Ishikawa (cell line): ENCODE measurements at regions not wholly inside any gene's neighbourhood (a gene's known extent, or its start where the extent isn't known, plus 50 kb on each side); places are given as distances from the start of the nearest gene placed in this dataset.
A peak's percentile ranks its signal among the peaks of the same experiment; 100 is the strongest.

ENCODE experiments used
- CEBPB ChIP-seq: IDR thresholded peaks from 2 replicates; pipeline ENCODE4 v1.6.1; 2012
- CREB1 ChIP-seq: IDR thresholded peaks from 2 replicates; pipeline ENCODE4 v1.6.1; 2012; ENCODE audit warnings: low read depth
- EGR1 ChIP-seq: IDR thresholded peaks from 2 replicates; pipeline ENCODE4 v1.6.1; 2012
- EP300 ChIP-seq: IDR thresholded peaks from 2 replicates; pipeline ENCODE4 v1.6.1; 2012; ENCODE audit warnings: borderline replicate concordance
- FOXM1 ChIP-seq: IDR thresholded peaks from 2 replicates; pipeline ENCODE4 v1.6.1; 2012; ENCODE audit warnings: low read depth, borderline replicate concordance
- NFIC ChIP-seq: IDR thresholded peaks from 2 replicates; pipeline ENCODE4 v1.6.1; 2012
- RAD21 ChIP-seq: IDR thresholded peaks from 2 replicates; pipeline ENCODE4 v1.6.1; 2012; ENCODE audit warnings: low read depth
- TAF1 ChIP-seq: IDR thresholded peaks from 2 replicates; pipeline ENCODE4 v1.6.1; 2012; ENCODE audit warnings: low read depth, mild to moderate bottlenecking
- TCF12 ChIP-seq: IDR thresholded peaks from 2 replicates; pipeline ENCODE4 v1.6.1; 2012; ENCODE audit warnings: low read depth
- TEAD4 ChIP-seq: IDR thresholded peaks from 2 replicates; pipeline ENCODE4 v1.6.1; 2012
- YY1 ChIP-seq: IDR thresholded peaks from 2 replicates; pipeline ENCODE4 v1.6.1; 2012; ENCODE audit warnings: low read depth
- ZBTB7A ChIP-seq: IDR thresholded peaks from 2 replicates; pipeline ENCODE4 v1.6.1; 2012; ENCODE audit warnings: low read depth
- TF ChIP-seq, protein P1 (sequence below): IDR thresholded peaks from 2 replicates; pipeline ENCODE4 v1.6.1; 2012
- TF ChIP-seq, protein P2 (sequence below): IDR thresholded peaks from 2 replicates; pipeline ENCODE4 v1.6.1; 2012
- TF ChIP-seq, protein P3 (sequence below): IDR thresholded peaks from 2 replicates; pipeline ENCODE4 v1.6.1; 2012; ENCODE audit warnings: low read depth, mild to moderate bottlenecking

DNA sequence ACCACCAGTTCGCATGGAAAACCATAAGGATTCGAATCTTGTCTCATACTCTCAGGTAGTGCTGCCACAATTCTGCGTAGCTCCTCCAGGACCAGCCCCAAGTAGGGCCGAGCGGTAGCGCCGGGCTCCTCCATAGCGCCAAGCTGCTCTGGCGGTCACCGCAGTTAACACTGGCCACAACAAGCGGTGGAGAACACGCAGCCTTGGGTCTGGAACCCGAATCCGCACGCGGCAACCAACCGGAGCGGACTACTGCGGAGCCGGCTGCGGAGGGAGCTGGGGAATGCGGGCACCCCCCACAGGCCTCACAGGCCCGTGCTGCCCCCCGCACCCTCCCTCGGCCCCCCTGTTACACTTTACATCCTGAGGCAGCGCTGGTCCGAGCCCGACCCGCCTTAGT, 531.5 kb downstream of the STK39 start:
- TF ChIP-seq RAD21: no peak
- TF ChIP-seq CREB1: no peak
- TF ChIP-seq NFIC: no peak
- no peak for TF ChIP-seq TCF12
- no peak for TF ChIP-seq EGR1
- no peak for TF ChIP-seq TAF1
- TF ChIP-seq, protein P1, sequence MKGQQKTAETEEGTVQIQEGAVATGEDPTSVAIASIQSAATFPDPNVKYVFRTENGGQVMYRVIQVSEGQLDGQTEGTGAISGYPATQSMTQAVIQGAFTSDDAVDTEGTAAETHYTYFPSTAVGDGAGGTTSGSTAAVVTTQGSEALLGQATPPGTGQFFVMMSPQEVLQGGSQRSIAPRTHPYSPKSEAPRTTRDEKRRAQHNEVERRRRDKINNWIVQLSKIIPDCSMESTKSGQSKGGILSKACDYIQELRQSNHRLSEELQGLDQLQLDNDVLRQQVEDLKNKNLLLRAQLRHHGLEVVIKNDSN: no peak
- no peak for TF ChIP-seq ZBTB7A
- no peak for TF ChIP-seq TEAD4
- no peak for TF ChIP-seq EP300
- no peak for TF ChIP-seq FOXM1

DNA sequence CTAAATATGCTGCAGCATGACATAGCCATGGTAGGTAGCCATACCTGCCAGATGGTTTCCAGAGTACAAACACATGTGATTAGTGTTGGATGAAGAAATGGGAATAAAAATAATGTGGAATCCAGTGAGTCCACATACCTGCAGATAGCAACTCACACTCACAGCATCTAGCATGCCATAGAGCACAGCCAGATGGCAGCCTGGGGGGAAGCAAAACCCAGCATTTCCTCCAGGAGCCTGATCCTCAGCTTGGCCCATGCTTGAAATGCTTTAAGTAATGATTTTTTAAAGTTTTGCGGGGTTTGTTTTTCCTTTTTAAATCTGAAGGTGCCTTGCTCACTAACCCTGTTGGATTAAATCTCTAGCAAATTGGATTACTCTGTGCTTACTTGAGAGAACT, 535.1 kb downstream of the STK39 start:
- no peak for TF ChIP-seq FOXM1
- TF ChIP-seq, protein P1: no peak

DNA sequence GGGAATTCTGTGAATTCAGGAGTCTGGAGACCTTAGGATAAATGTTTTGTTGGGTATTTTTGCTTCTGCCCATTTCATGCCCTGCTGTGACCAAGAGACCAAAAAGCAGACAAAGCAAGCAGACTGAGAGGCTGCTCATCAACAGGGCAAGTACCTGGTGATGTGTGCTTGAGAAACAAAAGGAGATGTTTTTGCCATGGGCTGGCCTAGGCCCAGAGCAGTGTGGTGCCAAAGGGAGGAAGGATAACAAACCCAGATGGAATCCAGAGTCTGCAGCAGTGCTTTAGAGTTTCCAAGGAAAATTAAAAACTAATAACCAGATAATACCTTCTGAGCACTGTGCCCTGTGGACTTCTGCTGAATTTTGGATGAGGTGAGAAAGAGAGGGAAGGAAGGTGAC, 538.4 kb downstream of the STK39 start:
- TF ChIP-seq EP300: no peak
- TF ChIP-seq, protein P2, sequence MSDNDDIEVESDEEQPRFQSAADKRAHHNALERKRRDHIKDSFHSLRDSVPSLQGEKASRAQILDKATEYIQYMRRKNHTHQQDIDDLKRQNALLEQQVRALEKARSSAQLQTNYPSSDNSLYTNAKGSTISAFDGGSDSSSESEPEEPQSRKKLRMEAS: no peak
- no peak for TF ChIP-seq ZBTB7A
- no peak for TF ChIP-seq TCF12
- TF ChIP-seq CEBPB: no peak
- TF ChIP-seq, protein P3, sequence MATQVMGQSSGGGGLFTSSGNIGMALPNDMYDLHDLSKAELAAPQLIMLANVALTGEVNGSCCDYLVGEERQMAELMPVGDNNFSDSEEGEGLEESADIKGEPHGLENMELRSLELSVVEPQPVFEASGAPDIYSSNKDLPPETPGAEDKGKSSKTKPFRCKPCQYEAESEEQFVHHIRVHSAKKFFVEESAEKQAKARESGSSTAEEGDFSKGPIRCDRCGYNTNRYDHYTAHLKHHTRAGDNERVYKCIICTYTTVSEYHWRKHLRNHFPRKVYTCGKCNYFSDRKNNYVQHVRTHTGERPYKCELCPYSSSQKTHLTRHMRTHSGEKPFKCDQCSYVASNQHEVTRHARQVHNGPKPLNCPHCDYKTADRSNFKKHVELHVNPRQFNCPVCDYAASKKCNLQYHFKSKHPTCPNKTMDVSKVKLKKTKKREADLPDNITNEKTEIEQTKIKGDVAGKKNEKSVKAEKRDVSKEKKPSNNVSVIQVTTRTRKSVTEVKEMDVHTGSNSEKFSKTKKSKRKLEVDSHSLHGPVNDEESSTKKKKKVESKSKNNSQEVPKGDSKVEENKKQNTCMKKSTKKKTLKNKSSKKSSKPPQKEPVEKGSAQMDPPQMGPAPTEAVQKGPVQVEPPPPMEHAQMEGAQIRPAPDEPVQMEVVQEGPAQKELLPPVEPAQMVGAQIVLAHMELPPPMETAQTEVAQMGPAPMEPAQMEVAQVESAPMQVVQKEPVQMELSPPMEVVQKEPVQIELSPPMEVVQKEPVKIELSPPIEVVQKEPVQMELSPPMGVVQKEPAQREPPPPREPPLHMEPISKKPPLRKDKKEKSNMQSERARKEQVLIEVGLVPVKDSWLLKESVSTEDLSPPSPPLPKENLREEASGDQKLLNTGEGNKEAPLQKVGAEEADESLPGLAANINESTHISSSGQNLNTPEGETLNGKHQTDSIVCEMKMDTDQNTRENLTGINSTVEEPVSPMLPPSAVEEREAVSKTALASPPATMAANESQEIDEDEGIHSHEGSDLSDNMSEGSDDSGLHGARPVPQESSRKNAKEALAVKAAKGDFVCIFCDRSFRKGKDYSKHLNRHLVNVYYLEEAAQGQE: no peak
- TF ChIP-seq FOXM1: no peak
- TF ChIP-seq, protein P1: no peak
- no peak for TF ChIP-seq TEAD4
- no peak for TF ChIP-seq YY1
- no peak for TF ChIP-seq EGR1
- no peak for TF ChIP-seq TAF1
- no peak for TF ChIP-seq CREB1
- TF ChIP-seq NFIC: no peak
- TF ChIP-seq RAD21: no peak

DNA sequence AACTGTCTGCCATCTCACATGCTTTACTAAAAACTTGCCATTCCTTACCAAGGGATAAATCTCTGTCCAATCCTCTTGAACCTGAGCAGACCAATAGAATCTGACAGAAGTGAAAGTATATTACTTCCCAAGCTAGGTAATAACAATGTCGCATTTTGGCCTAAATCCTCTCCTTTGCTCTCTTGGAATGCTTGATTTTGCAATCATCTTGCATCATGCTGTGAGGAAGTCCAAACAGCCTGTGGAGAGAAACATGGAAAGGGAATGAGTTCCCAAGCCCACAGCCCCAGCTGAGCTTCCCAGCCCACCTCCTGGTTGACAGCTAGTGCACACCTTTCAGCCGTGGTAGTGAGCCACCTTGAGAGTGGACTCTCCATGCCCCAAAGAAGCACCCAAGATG, 540.6 kb downstream of the STK39 start:
- TF ChIP-seq FOXM1: no peak
- peak; percentile 52; the same call in 1 of the 2 replicates for TF ChIP-seq TEAD4
- no peak for TF ChIP-seq ZBTB7A
- TF ChIP-seq CEBPB: peak; percentile 91

DNA sequence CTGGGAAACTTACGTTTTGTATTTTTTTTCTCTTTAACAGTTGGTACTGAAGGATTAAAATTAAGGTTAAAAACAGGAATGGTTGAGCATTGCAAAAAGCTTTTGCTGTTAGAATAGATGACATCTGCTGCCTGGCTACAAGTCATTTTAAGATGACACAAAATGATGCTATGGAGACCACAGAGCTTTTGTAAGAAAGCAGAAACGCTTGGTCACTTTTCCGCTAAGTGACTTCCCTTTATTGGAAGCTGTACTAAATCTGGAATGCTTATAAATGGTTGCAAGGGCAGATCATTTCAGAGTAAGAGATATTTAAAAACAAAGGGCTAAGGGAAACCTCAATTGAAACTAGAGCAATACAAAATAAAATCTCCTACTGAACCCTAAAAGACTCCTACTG, 544.0 kb downstream of the STK39 start:
- TF ChIP-seq TEAD4 (no peak), TCF12 (no peak), EGR1 (no peak), RAD21 (no peak), FOXM1 (no peak), CEBPB (no peak)
- TF ChIP-seq, protein P3: no peak
- TF ChIP-seq, protein P2: no peak

DNA sequence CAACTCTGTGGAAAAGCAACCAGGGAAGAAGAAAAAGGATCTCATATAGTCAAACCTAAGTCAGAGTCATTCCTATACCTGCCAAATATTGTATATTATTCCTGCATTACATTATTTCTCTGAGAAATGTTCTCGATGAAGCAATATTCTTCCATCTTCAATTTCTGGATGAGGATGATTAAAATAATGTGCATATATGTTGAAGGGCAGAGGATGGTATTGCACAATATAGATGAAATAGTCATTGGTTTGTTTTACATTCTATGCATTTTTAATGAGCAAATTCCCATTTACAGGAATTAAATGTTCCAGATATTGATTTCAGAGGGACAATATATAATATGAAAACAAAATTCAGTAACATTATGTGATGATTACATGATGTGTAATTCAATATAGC, 545.2 kb downstream of the STK39 start:
- no peak for TF ChIP-seq NFIC
- no peak for TF ChIP-seq EP300
- TF ChIP-seq YY1: no peak
- TF ChIP-seq EGR1: no peak
- TF ChIP-seq CREB1: no peak
- no peak for TF ChIP-seq ZBTB7A
- TF ChIP-seq FOXM1: no peak
- TF ChIP-seq CEBPB: no peak
- TF ChIP-seq RAD21: no peak
- no peak for TF ChIP-seq TAF1
- no peak for TF ChIP-seq TCF12
- TF ChIP-seq, protein P1: no peak
- TF ChIP-seq TEAD4: no peak
- TF ChIP-seq, protein P2: no peak
- TF ChIP-seq, protein P3: no peak
